Hepatic stellate cell (primary cell): ENCODE measurements at regions not wholly inside any gene's neighbourhood (a gene's known extent, or its start where the extent isn't known, plus 50 kb on each side); places are given as distances from the start of the nearest gene placed in this dataset.

Source experiments
- DNase-seq: peaks from one replicate; pipeline ENCODE4 v3.0.0; 2011; ENCODE audit warnings: low spot score

DNA sequence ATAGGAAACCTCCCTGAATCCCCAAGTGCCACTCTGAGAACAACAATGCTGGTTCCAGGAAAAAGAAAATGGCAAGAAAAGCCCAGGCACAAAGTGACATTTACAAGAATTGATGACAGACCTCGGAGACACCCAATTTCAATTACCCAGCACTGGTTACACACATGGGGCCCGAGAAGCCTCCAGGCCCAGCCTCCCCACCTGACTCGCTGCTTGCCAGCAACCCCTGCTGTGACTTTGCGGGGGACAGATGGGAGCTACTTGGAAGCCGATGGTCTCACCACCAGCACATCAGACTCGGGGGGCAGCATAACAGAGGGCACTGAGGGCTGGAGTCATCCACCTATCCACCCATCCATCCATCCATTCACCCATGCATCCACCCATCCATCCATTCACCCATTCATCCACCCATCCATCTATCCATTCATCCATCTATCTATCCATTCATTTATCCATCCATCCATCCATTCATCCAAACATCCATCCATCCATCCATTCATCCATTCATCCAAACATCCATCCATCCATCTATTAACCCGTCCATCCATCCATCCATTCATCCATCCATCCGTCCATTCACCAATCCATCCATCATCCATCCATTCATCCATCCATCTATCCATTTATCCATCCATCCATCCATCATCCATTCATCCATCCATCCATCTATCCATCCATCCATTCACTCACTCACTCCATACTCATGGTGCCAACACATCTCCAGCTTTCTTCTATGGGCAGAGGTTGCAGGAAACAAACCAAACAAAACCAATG is 567.6 kb downstream of the BRD1 start:
- DNase-seq: no peak

DNA sequence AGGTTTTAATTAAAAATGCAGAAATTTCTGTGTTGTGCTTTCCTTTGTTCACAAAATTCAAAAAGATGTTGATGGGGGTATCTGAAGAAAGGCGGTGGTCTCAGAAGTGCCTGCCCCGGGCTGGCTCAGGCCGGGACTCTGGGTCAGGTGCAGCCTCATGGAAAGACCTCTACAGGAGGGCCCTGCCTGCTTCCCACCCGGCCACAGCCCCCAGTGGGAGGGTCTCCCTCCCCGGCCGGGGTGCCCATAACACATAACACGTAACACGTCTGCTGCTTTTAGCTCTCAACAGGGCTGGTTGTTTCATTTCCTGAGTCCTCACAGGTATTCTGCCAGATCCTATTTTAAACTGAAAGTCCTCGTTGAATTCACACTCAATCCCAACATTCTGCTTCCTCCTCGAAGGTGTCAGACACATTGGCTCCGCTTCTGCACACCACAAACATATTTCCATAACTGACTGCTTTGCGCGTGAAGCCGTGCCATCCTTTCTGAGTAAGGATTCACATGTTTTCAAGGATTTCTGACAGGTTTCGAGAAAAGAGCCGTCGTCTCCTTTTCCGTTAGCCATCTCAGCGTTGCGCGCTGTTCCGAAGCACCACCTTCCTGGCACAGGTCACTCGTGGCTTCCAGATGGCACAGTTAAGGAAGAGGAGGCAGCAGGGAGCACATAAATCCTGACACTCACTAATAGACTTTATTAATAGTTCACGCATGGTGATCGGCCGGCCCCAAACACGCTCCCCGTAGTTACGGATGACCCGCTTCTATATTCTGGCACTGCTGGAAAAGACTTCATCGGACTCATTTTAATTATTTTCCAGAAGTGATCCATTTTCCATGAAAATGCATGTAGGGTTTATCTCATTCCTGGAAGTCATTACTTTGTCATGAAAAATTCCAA is 569.3 kb downstream of the BRD1 start:
- DNase-seq: no peak

DNA sequence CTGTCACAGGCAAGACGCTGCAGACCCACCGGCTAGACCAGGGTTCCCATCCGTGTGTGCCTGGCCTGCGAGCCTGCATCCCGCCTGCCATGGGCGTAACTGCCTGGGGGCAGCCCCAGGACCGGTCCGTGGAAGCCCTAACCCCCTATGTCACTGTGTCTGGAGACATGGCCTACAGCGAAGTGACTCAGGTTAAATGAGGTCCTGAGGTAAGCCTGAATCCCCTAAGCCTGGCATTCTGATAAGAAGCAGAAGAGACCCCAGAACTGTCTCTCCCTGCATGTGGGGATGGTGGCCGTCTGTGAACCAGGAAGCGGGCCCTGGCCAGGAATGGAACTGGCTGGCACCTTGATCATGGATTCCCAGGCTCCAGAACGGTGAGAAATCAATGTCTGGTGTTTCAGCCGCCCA is 570.1 kb downstream of the BRD1 start:
- DNase-seq: no peak

DNA sequence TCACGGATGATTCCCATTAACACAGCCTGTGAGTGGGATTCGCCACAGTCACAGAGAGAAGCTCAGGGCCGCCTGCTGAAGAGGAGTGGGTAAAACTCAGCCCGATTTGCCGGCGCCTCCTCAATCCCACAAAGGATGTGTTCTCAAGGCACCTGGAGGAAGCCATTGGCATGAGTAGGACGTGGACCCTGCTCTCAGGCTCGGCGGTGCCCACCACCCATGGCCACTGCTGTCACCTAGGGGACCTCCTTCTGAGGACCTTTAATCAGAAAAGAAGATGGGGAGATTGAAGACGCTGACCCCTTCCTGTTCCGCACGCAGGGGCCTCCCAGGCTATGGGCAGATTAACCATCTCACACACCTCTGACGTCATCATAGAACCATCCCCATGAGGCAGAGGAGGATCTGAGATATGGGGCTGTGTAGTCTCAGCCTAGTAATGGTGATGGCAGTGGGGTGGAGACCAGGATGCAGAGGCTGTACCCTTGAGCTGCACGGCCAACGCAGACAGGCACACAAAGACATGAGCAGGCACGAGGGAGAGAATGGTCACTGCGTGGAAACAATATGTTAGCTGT is 571.8 kb downstream of the BRD1 start:
- no peak for DNase-seq

DNA sequence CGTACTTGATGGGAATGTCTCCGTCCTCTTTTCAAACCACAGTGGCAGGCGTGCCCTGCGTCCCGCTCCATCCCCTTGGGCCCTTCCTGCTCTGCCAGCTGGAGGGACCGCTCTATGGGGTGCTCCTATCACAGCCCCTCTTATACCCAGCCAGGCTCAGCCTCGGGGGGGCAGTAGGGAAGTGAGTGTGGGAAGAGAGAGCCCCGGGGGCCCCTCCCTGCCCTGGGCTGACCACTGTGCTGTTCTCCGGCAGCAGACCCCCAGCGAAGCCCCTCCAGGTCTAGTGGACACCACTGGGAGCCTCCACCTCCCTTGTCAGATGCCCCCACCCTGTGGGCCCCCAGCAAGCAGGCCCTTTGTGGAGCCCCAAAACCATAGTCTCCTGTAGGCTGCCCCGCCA is 572.5 kb downstream of the BRD1 start:
- no peak for DNase-seq

DNA sequence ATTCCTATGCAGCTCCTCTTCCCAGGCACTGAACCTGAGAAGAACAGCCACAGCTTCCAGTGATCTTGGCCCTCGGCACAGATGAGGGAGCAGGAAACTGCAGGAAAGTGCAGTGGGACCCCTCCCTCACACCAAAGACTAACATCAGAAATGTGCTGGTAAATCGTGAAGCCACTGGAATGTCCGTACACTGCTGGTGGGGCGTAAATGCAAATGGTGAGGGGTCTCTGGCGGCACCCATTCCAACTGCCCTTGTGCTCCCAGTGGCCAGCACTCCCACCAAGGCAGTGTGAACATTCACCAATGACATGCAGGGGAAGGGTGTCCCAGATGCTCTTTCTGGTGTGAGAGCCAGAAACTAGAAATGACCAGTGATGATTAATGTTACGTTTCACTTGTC is 574.0 kb downstream of the BRD1 start:
- DNase-seq: no peak

DNA sequence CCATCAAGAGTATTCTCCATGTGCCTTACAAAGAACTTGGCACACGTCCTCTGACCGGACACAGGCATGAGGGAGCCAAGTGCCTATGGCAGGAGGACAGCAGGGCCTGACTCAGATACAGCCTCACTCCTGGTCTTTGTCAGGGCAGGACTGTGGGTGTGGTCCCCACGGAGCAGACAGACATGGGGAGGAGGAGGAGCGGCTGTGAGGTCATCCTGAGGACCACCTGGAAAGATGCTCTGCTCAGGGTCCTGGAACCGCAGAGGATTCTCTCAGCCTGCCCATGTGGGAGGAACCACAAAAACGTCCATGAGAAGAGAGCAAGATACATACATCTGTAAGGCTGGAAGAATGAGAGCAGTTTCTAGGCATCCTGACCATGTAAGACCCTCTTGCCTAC is 576.3 kb downstream of the BRD1 start:
- no peak for DNase-seq

DNA sequence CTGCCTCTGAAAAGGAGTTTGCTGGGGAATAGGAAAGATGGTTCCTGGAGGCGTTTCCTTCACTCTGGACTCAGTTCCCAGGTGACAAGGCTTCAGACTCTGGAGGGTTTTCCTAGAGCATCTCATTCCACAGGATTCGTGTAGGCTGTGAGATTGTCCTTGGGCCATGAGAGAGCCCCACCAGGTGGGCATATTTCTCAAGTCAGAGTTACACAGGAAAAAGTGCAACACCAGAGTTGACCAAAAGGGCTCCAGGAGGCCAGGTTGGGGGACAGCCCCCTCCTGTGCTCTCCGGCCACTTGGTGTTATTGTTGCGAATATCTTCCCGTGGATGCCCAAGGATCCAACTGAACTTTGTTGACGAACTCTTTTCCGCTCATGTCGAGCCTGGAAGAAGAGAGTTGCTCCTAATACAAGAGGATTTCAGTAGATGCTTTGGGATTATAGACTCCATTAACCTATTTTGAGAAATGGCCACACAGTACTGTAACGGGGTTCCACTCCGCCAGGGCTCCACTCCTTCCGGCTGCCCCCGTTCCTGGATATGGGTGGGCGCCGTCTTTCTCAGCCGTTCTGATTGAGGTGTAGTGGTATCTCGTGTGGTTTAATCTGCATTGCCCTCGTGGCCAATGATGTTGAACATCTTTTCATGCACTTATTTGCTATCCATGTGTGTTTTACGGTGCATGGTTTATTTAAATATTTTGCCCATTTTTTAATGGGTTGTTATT is 580.3 kb downstream of the BRD1 start:
- no peak for DNase-seq

DNA sequence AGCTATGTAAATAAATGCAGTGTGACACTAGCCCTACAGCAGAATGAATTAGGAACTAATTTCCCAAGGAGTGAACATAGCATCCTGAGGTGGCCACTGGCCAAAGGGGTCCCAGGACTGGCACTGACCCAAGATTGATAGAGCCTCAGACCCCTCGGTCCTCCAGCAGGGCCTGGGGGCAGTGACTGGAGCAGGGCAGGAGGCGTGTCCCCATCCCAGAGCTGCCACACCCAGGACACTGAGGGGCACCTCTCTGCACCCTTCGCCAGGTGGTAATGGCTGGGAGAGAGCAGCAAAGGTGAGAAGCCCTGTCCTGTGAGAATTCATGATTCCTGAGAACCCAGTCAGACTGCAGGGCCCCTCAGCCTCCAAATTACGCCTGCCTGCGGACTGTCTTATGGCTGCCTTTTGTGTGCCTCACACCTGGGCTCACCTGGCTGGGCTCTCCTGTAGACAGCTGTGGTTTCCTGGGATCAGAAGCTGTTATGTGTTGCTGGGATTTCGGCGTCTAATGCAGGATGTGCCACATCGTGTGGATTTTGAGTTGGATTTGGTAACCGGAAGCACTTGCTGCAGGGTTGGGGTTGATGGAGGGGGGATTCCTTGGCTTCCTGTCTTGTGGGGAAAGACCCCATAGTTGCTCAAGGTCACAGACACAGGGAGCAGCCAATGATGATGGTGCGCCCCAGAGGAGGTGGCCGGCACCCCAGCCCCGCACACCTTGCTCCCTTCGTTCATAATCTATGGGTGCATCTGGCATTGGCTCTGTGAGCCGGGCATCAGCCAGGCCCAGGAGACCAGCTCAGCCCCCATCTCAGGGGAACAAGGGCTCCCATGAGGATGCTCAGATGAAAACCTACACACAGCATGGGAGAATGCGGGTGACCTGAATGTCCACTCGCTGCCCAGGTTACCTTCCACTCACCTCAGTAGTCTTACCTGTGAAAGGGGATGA is 582.9 kb downstream of the BRD1 start:
- no peak for DNase-seq

DNA sequence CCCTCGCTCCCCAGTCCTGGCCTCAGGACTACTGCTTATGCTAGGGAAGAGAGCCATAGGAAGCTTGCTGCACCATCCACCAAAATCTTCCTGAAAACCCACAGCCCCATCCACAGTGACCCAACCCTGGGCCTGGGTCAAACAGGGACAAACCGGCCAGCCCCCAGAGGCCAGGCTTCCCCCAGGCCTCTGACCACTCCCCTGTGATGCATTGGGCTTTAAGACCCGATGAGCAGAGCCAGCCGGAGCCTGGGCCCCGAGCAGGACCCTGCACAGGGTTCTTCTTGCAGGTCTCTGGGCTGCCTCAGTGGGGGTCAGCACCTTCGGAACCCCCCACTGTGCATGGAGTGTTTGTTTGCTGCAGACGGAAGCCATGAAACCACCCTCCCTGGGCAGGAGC is 583.7 kb downstream of the BRD1 start:
- no peak for DNase-seq

DNA sequence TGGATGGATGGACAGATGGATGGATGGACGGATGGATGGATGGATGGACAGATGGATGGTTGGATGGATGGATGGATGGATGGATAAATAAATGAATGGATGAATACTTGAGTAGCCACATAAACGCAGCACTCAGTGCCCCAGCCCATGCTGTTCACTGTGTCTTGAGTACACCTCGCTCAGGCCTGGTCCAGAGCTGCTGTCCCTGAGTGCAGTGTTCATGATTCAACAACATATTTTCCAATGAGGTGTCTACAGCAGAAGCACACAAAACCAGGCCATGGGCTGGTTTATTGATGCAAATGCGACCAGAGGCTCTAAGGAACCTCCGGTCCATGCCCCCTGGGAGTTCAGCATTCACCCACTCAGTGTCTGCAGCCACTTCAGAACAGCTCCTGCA is 584.3 kb downstream of the BRD1 start:
- no peak for DNase-seq

DNA sequence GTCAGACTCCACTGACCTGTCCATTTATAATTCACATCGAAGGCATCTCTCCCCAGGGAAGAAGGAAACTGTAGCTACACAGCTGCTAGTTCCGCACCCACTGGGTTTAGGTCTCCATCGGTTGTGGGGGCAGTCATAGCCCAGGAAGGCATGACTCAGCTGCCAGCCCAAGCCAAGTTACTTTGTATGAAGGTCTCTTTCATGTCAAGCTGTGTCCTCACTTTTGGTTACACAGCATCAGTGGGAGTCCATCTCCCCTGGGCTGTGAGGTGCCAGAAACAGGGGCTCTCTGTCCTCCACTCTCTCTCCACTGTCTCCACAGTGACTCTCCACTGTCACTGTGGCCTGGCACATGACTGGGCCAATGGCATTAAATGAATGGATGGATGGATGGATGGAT is 585.2 kb downstream of the BRD1 start:
- no peak for DNase-seq

DNA sequence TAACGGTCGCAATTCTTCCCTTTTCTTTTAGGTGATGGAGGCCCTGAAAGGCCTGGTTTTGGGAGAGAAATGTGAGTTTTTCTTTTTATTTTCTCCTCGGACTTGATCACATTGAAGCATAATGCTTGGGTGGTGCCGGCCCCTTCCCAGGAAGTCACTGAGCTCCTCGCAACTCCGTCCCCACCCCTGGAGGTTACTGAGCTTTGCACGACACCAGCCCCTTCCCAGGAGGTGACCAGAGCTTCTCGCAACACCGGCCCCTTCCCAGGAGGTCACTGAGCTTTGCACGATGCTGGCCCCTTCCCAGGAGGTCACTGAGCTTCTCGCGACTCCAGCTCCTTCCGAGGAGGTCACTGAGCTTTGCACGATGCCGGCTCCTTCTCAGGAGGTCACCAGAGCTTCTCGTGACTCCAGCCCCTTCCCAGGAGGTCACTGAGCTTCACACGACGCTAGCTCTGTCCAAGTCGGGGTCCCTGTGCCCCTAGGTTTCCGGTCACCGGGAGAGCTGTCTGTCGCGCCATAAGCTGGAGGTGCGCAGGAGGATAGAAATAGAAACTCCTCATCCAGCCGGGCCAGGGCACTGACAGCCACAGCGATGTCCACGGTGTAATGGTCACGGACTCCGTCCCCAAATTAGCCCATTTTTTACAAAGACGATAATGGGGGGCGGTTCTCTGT is 586.4 kb downstream of the BRD1 start:
- no peak for DNase-seq

DNA sequence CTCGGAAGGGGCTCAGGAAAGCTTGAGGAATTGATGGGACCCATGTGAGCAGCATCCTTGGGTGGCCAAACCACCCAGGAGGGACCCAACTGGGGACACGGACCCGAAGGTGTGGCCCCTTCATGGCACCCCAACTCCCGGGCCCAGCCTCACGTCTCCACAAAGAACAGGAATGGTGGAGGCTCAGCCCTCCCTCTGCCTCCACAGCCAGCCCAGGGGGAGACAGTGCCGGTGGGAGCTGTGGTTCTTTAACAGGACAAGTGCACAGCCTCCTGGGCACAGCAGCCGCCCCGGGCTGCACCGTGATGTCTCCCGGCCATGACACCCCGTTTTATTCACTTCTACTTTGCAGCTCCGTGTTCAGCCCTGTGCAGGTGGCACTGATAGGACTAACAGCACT is 587.2 kb downstream of the BRD1 start:
- DNase-seq: no peak

DNA sequence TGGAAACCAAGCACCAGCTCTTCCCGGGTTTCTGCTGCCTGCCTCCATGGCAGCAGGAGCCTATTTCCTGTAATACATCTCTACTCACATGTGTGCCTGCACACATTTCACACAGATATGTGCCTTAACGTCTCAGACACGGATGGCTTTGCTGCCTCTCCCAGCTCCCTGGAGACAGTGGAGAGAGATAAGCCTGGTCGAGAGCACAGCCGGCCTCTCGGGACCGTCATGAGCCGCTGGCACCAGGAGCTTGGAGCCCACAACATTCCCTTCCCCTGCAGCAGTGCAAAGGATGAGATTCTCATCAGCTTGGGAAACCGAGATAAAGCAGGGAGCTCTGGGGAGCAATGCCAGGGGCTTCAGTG is 587.7 kb downstream of the BRD1 start:
- DNase-seq: no peak

DNA sequence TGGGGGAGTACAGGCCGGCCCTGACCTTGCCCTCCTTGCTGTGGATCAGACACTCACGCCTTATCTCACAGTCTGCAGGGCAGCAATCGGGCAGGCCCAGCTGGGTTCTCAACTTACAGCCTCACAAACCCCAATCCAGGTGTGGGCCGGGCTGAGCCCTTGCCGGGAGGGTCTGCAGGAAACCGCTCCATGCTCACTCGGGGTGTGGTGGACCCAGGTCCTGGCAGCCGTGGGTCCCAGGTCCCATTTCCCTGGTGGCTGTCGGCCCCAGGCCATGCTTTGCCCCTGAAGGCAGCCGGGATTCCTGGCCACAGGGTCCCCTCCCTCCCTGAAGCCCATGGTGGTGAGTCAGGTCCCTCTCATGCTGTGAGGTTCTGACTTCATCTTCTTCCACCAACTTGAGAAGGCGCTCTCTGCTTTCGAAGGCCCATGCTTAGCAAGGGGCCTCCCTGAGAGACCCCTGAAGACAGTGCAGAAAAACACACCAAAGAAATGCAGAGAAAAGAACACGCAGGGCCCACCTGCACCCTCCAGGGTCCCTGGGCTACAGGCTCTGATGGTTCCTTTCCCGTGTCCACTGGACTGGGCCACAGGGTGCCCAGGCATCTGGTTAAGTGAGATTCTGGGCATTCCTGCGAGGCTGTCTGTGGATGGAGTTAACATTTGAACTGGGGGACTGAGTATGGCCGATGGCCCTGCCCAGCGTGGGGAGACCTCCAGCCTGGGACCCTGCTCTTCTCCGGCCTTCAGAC is 588.2 kb downstream of the BRD1 start:
- DNase-seq: no peak

DNA sequence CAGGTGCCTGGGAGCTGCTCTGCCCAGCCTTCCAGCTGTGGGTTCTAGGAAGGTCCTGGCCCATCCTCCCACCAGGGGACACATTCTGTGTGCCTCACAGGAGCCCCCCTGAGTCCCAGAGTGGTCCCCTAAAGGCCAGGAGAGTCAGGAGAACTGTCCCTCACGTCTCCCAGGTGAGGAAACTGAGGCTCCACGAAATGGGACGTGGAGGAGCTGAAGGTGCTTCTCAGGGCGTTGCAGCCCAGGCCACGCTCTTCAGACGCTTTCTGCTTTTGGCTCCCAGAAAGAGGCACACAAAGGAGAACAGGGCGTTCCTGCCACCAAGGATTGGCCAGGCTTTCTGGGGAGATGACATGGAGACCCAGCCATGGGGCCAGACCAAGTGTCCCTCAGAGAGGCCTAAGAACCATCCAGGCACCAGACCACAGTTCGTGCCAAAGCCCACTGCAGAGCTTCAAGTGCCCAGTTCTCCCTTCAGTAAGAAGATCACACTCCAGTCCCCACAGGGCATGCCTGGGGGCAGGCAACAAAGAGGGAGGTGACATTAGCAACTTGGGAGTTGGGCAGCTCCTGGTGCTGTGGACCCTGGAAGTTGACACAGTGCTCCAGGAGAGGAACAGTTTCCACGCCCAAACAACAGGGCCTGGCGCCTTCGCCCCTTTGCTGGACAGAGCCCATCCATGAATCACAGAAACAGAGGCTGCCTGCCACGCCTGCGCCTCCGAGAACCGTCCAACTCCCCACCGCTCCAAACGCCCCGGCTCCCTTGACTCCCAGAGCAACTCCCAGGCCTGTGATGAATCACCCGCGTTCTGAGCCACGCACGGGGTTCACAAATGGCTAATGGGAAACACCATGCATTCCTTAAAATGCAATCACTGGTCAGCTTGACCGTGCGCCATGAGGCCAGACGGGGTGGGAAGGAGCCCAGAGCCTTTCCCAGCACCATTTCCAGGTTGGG is 589.2 kb downstream of the BRD1 start:
- no peak for DNase-seq

DNA sequence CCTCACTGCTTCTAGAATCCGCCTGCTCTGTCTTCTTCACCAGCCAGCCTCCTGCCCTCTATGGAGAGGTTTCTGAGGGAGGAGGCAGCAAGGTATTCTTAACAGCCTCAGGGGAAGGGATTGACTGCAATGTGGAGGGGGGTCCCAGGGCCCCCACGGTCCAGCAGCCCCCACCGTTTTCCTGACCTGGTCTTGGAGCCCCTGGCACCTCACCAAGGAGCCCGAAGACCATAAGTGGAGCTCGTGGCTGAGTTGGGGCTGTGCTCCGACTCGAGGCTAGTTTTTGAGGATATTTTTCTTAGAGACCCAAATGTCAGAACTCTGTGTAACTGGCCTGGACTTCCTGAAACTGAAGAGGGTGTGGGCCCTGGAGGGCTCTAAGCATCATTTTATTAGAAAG is 590.0 kb downstream of the BRD1 start:
- no peak for DNase-seq

DNA sequence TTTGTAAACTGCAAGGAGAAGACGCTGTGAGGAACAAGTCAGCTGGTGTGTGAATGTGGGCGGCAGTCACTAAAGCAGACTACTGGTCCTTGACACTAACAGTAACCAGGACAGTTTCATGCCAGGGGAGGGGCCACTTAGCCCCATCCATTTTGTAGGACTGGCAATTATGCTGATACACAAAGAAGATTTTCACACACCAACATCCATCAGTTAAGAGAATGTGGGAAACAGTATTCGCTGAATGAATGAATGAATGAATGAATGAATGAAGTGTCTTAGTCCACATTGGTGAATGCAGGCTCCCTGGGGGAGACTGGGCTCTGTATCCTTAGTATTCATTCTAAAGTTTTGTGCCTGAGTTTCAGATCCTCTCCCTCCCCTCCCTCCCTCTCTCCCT is 590.4 kb downstream of the BRD1 start:
- DNase-seq: no peak
